Thyroid gland (tissue), 4 donors: ENCODE measurements at regions not wholly inside any gene's neighbourhood (a gene's known extent, or its start where the extent isn't known, plus 50 kb on each side); places are given as distances from the start of the nearest gene placed in this dataset.
"Not testable (repeated sequence)": the region's sequence is repeated elsewhere in the genome, so short reads cannot be mapped to it uniquely, and the experiment has no call there.

Source experiments
- DNase-seq, 2 donors: peaks; one replicate each; pipeline ENCODE4 v3.0.0-alpha.2; 2019
- H3K27ac ChIP-seq, 3 donors: fragments of 200-600 bp; sonication (generic); 1 replicate in 2 of 3; 2 replicates in 1 of 3; pipeline ENCODE4 v1.5.1; 2016 to 2019; ENCODE audit warnings: mild to moderate bottlenecking in 1 of 3, moderate library complexity in 1 of 3
- H3K27me3 ChIP-seq: fragments of 200-600 bp; sonication (generic); one replicate; pipeline ENCODE4 v1.5.1; 2019
- H3K36me3 ChIP-seq, 2 donors: fragments of 200-600 bp; sonication (generic); one replicate each; pipeline ENCODE4 v1.5.1; 2016 to 2019
- H3K4me1 ChIP-seq, 2 donors: fragments of 200-600 bp; sonication (generic); one replicate each; pipeline ENCODE4 v1.5.1; 2017 to 2019
- H3K4me3 ChIP-seq, 3 donors: fragments of 200-600 bp; sonication (generic); replicated peaks in 1 of 3; 1 replicate in 2 of 3; 2 replicates in 1 of 3; pipeline ENCODE4 v1.5.1; 2016; ENCODE audit warnings: mild to moderate bottlenecking in 1 of 3
- H3K9me3 ChIP-seq: fragments of 200-600 bp; sonication (generic); one replicate; pipeline ENCODE4 v1.5.1; 2017
- POLR2A ChIP-seq, 2 donors: fragments of 450-650 bp; IDR thresholded peaks; one replicate each; pipeline ENCODE4 v1.6.1; 2017; ENCODE audit warnings: antibody characterized with exemption in 2 of 2, mild to moderate bottlenecking in 2 of 2, moderate library complexity in 1 of 2
- WGBS, 2 donors: methylation state at CpG; one replicate each; pipeline ENCODE4 v1.1.5; 2017; 5-methylcytosine and 5-hydroxymethylcytosine counted together
- intact Hi-C: fragments of 100-400 bp; cut with DNase I; formaldehyde crosslinking; loops from one replicate; pipeline ENCODE4 v1.15.1; 2023
- TF ChIP-seq, protein P1 (sequence below), 6 experiments: fragments of 200-600 bp in 3 of 6; fragments of 450-650 bp in 3 of 6; sonication (generic) in 3 of 6; IDR thresholded peaks; one replicate each; pipeline ENCODE4 v1.5.1; 2016 to 2019; ENCODE audit warnings: antibody characterized with exemption in 6 of 6, mild to moderate bottlenecking in 2 of 6, inconsistent platforms in 1 of 6, moderate library complexity in 1 of 6

DNA sequence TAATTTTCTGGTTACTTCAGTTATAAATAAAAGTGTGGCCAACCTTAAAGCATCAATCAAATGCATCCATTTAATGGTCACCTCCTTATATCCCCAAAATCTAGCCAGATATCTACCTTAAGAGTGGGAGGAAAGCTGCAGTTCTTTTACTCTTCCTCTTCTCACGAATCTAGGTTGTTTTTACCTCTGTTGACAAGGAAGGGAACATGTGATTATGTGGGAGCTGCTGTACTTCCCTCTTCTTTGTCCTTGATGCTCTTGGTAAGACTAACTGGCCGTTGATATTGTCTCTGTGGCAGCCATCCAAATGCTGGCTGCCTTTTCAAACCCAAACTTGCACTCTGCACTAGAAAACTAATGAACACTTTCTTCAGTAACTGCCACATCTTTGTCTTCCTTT is 275.3 kb upstream of the CADM2 start:
- Histone ChIP-seq H3K4me3 (no peak overlapping the region), H3K27me3 (no peaks in the 10 kb centered on the region), H3K9me3 (no peaks in the 10 kb centered on the region), H3K27ac (no peak overlapping the region), H3K36me3 (no peaks in the 10 kb centered on the region), H3K4me1 (no peaks in the 10 kb centered on the region)
- no peak for TF ChIP-seq POLR2A (IDR thresholded peaks at IDR 0.05)
- TF ChIP-seq, protein P1, sequence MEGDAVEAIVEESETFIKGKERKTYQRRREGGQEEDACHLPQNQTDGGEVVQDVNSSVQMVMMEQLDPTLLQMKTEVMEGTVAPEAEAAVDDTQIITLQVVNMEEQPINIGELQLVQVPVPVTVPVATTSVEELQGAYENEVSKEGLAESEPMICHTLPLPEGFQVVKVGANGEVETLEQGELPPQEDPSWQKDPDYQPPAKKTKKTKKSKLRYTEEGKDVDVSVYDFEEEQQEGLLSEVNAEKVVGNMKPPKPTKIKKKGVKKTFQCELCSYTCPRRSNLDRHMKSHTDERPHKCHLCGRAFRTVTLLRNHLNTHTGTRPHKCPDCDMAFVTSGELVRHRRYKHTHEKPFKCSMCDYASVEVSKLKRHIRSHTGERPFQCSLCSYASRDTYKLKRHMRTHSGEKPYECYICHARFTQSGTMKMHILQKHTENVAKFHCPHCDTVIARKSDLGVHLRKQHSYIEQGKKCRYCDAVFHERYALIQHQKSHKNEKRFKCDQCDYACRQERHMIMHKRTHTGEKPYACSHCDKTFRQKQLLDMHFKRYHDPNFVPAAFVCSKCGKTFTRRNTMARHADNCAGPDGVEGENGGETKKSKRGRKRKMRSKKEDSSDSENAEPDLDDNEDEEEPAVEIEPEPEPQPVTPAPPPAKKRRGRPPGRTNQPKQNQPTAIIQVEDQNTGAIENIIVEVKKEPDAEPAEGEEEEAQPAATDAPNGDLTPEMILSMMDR (IDR thresholded peaks at IDR 0.05), result no peak
- intact Hi-C loops, result no loop called here
- WGBS, 2 donors, result 30 to 33% methylated on average over 2 of the region's 2 CpGs
- DNase-seq, result no peak

DNA sequence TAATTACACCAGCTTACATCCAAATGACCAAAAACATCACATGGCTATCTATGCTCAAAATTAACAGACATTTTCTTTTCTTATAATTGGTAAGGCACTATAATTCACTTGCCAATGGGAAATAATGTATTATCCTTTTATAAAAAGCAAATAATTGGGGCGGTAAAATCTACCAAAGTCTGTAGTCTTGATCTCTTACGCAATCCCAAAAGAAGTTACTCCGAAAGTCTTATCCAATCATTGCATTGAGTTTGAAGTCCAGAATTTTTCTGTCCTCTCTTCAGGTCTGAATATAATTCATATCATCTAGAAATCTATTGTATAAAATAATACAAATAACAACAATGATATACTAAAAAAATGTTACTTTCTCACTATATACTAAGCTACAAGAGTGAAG is 273.3 kb upstream of the CADM2 start:
- Histone ChIP-seq H3K27me3 (no peaks in the 10 kb centered on the region), H3K36me3 (no peaks in the 10 kb centered on the region), H3K4me3 (no peak overlapping the region), H3K9me3 (no peaks in the 10 kb centered on the region), H3K4me1 (no peaks in the 10 kb centered on the region), H3K27ac (no peak overlapping the region)
- intact Hi-C loops, result no loop called here
- DNase-seq, result no peak
- no peak for TF ChIP-seq POLR2A (IDR thresholded peaks at IDR 0.05)
- TF ChIP-seq, protein P1 (IDR thresholded peaks at IDR 0.05), result no peak
- WGBS, 2 donors, result 97% methylated on average over 3 of the region's 3 CpGs

DNA sequence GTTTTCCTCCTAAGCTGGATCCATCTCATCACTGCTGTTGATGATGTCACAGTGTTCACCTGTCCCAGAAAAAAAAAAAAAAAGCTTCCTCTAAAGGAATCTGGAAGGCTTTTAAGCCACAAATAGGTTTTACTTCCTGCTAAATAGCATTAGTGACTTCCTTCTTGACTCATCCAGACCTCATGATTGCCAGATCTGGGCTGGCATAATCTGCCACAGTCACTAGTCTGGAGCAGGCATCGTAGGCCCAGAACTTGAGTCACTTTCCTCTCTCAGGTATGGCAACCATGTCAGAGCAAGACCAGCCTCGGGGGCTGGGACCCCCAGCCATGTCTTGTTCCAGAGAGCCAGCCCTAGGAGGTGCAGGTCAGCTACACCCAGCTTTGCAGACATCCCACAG is 266.5 kb upstream of the CADM2 start:
- no peak overlapping the region for H3K27ac ChIP-seq
- H3K27me3 ChIP-seq, result no peaks in the 10 kb centered on the region
- intact Hi-C loops, result no loop called here
- H3K4me3 ChIP-seq, result no peak overlapping the region
- H3K36me3 ChIP-seq, result no peaks in the 10 kb centered on the region
- no peaks in the 10 kb centered on the region for H3K4me1 ChIP-seq
- DNase-seq, result no peak
- TF ChIP-seq, protein P1 (IDR thresholded peaks at IDR 0.05), result no peak
- TF ChIP-seq POLR2A (IDR thresholded peaks at IDR 0.05), result no peak
- WGBS, 2 donors, result 56 to 63% methylated on average over 2 of the region's 2 CpGs
- H3K9me3 ChIP-seq, result no peaks in the 10 kb centered on the region

DNA sequence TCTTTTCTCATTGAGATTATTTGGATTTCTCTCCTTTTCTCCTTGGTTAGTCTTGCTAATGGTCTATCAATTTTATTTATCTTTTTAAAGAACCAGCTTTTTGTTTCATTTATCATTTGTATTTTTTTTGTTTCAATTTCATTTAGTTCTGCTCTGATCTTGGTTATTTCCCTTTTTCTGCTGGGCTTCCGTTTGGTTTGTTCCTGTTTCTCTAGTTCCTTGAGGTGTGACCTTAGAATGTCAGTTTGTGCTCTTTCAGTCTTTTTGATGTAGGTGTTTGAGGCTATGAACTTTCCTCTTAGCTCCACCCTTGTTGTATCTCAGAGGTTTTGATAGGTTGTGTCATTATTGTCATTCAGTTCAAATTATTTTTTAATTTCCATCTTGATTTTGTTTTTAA is 248.5 kb upstream of the CADM2 start:
- DNase-seq, H3K9me3 ChIP-seq, H3K27ac ChIP-seq, H3K27me3 ChIP-seq, H3K4me1 ChIP-seq, H3K4me3 ChIP-seq, H3K36me3 ChIP-seq, intact Hi-C loops: not testable (repeated sequence)
- WGBS, 2 donors, result 56 to 68% methylated on average over 1 of the region's 1 CpG

DNA sequence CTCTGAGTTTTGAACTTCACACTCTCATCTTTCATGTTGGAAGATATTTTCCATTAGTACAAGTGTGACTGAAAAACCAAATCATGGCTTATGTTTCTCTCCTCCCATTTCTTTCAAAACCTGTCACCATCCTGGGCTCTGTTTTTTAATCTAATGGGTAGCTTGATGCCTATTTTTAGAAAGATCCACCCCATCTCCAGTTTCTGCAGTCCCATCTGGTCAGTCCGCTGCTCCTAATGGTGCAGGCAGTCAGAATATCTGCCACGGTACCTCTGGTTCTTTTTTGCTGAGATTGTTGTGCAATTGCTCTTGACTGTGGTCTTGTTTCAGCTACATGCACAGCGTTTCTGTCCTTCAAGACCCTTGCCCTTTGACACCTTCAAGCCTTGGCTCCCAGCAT is 240.9 kb upstream of the CADM2 start:
- TF ChIP-seq, protein P1 (IDR thresholded peaks at IDR 0.05), result no peak
- no peak for TF ChIP-seq POLR2A (IDR thresholded peaks at IDR 0.05)
- no peak overlapping the region for H3K4me3 ChIP-seq
- H3K9me3 ChIP-seq, result no peaks in the 10 kb centered on the region

DNA sequence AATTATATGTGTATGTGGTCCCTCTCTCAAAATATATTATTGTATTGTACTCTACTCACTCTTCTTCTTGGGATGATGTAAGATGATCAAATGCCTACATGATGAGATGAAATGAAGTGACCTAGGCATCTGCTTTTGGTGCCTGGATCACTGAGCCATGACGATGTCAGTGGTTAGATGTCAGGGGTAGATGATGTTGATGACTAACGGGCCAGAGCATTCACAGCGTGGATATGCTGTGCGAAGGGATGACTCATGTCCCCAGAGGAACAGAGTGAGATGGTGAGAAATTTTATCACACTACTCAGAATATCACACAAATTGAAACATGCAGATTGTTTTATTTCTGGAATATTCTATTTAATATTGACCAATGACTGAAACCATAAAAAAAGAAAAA is 233.9 kb upstream of the CADM2 start:
- Histone ChIP-seq H3K4me1 (no peaks in the 10 kb centered on the region), H3K36me3 (no peaks in the 10 kb centered on the region), H3K4me3 (no peak overlapping the region), H3K27ac (no peak overlapping the region), H3K27me3 (no peaks in the 10 kb centered on the region), H3K9me3 (no peaks in the 10 kb centered on the region)
- whole genome bisulfite sequencing, 2 donors, result 80 to 89% methylated on average over 4 of the region's 4 CpGs
- intact Hi-C loops, result no loop called here
- no peak for DNase-seq
- TF ChIP-seq POLR2A (IDR thresholded peaks at IDR 0.05), result no peak
- TF ChIP-seq, protein P1 (IDR thresholded peaks at IDR 0.05), result no peak

More for the DNA sequence above, 240.9 kb upstream of the CADM2 start:
- H3K27ac ChIP-seq, result no peak overlapping the region
- no peaks in the 10 kb centered on the region for H3K4me1 ChIP-seq
- DNase-seq, result no peak
- intact Hi-C loops, result no loop called here
- 63 to 72% methylated on average over 3 of the region's 3 CpGs for WGBS, 2 donors
- no peaks in the 10 kb centered on the region for H3K27me3 ChIP-seq
- H3K36me3 ChIP-seq, result no peaks in the 10 kb centered on the region
